Liver (tissue), 3 donors: ENCODE measurements at regions not wholly inside any gene's neighbourhood (a gene's known extent, or its start where the extent isn't known, plus 50 kb on each side); places are given as distances from the start of the nearest gene placed in this dataset.

ENCODE experiments used
- ATF3 ChIP-seq: IDR thresholded peaks from 2 replicates; pipeline ENCODE4 v1.6.1; 2016; ENCODE audit warnings: antibody characterized with exemption
- CTCF ChIP-seq: fragments of 150-350 bp; IDR thresholded peaks from 2 replicates; pipeline ENCODE4 v1.5.1; 2017; ENCODE audit warnings: improper control_type of control experiment, low read depth, low read length; ENCODE audit not compliant: missing input control
- EGR1 ChIP-seq, 2 donors: IDR thresholded peaks; 2 replicates each; pipeline ENCODE4 v1.6.1; 2016 to 2018; ENCODE audit warnings: antibody characterized with exemption in 2 of 2, low read depth in 2 of 2
- FOXA1 ChIP-seq: IDR thresholded peaks from 2 replicates; pipeline ENCODE4 v1.6.1; 2016; ENCODE audit warnings: antibody characterized with exemption
- GABPA ChIP-seq, 2 donors: IDR thresholded peaks in 1 of 2; conservative IDR thresholded peaks in 1 of 2; 2 replicates each; pipeline ENCODE4 v1.6.1; 2016; ENCODE audit warnings: antibody characterized with exemption in 2 of 2, mild to moderate bottlenecking in 1 of 2, moderate library complexity in 1 of 2
- JUND ChIP-seq, 2 donors: IDR thresholded peaks; 2 replicates each; pipeline ENCODE4 v1.6.1; 2016; ENCODE audit warnings: antibody characterized with exemption in 2 of 2
- MAX ChIP-seq: IDR thresholded peaks from 2 replicates; pipeline ENCODE4 v1.6.1; 2016; ENCODE audit warnings: antibody characterized with exemption
- RAD21 ChIP-seq, 2 donors: IDR thresholded peaks; 2 replicates each; pipeline ENCODE4 v1.6.1; 2016; ENCODE audit warnings: antibody characterized with exemption in 2 of 2, mild to moderate bottlenecking in 2 of 2
- REST ChIP-seq: IDR thresholded peaks from 2 replicates; pipeline ENCODE4 v1.6.1; 2016; ENCODE audit warnings: antibody characterized with exemption, mild to moderate bottlenecking
- TAF1 ChIP-seq: conservative IDR thresholded peaks from 2 replicates; pipeline ENCODE4 v1.6.1; 2016; ENCODE audit warnings: antibody characterized with exemption, mild to moderate bottlenecking
- YY1 ChIP-seq: IDR thresholded peaks from 2 replicates; pipeline ENCODE4 v1.6.1; 2016; ENCODE audit warnings: antibody characterized with exemption, mild to moderate bottlenecking
- ZBTB33 ChIP-seq: IDR thresholded peaks from 2 replicates; pipeline ENCODE4 v1.6.1; 2016; ENCODE audit warnings: antibody characterized with exemption
- donor health status: healthy.
- donor health status: healthy.

- TF ChIP-seq CTCF, result no peak
- no peak for TF ChIP-seq GABPA (IDR thresholded peaks at IDR 0.05 in 1 of 2, conservative IDR thresholded peaks at IDR 0.05 in 1 of 2)
- no peak for TF ChIP-seq REST
- no peak for TF ChIP-seq YY1
- no peak for TF ChIP-seq TAF1
- TF ChIP-seq FOXA1, result no peak
- TF ChIP-seq MAX, result no peak
- TF ChIP-seq JUND (IDR thresholded peaks at IDR 0.05), result no peak
- no peak for TF ChIP-seq ATF3
- TF ChIP-seq RAD21 (IDR thresholded peaks at IDR 0.05), result no peak
- no peak for TF ChIP-seq ZBTB33
- no peak for TF ChIP-seq EGR1 (IDR thresholded peaks at IDR 0.05; ENCODE audit: low read depth in 2 of 2)
Observed at GRCh38 chr5:63719147-63719546, 243.1 kb downstream of the HTR1A start.
